Stimulated activated CD4-positive, alpha-beta T cell treated with anti-CD3 and anti-CD28 coated beads, Interleukin-15, amount 100 ng/mL, for 24 hours (primary cell): ENCODE measurements at regions not wholly inside any gene's neighbourhood (a gene's known extent, or its start where the extent isn't known, plus 50 kb on each side); places are given as distances from the start of the nearest gene placed in this dataset.
"Not testable (repeated sequence)": the region's sequence is repeated elsewhere in the genome, so short reads cannot be mapped to it uniquely, and the experiment has no call there.

ENCODE experiments used
- DNase-seq: peaks from one replicate; pipeline ENCODE4 v3.0.0-alpha.2; 2020

- DNase-seq = no peak
These were observed 97.9 kb downstream of the PLCE1 start for GRCh38 chr10:94091649-94092048.

GRCh38 chr10:94092848-94093247, 99.1 kb downstream of the PLCE1 start:
- DNase-seq = no peak

DNA sequence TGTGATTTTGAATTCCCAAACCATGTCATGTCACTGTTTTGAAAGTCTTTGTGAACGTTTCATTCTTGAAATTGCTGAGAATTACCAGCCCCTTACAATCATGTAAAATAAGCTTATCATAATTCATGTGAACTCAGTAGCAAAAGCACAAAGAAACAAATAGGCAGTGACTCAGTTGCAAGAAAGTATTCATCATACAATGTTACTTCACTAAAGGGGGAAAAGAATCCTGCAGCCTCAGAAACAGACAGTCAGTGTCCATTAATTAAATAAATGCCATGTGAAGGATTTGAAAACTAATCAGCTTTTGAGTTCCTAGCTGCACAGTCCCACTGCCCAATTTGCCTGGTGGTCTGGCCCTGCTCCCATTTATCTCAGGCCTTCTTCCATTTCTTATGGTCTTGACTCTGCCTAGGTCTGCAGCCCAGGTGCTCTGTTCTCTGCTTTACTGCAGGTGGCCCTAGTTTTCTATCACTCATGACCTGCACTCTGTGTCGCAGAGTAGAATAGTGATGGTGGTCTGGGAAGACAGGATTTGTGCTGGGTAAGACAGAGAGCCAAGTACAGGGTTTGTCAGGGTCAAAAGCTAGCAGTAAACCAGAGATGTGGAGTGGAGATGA, 99.7 kb downstream of the PLCE1 start:
- no peak for DNase-seq

DNA sequence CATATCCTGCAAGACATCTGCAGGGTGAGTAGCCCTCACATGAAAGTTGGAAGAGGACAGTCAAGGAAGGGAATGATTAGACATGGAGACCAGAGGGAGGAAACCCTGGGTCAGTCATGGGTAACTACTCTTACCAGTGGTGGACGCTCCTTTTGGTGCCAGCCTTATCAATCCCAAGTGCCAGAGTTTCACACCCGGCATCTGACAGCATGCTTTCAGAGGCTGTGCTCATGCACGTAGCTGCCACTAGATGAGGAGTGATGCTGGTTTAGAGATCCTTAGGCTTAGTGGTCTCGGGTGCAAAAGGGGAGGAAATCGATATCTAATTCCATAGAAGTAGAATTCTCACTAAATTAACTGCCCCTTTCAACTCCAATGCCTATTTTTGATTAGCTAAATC, 100.8 kb downstream of the PLCE1 start:
- no peak for DNase-seq

DNA sequence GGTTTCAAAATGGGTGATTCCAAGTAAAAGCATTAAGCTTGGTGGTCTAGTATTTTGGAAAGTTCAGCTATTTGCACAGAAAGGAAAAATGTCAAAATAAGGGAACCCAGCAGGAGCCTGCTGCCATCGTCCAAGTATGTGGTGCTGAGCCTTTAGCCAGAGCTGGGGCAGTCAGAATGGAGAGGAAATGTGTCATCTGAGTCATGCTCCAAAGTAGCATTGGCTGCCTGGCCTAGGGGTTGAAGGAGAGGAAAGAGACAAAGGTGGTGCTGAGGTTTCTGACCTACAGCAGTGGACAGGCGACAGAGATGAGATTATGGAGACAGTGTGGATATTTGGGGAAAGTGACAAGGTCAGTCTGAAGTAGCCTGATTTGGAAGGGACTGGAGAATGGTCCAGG, 103.9 kb downstream of the PLCE1 start:
- no peak for DNase-seq

DNA sequence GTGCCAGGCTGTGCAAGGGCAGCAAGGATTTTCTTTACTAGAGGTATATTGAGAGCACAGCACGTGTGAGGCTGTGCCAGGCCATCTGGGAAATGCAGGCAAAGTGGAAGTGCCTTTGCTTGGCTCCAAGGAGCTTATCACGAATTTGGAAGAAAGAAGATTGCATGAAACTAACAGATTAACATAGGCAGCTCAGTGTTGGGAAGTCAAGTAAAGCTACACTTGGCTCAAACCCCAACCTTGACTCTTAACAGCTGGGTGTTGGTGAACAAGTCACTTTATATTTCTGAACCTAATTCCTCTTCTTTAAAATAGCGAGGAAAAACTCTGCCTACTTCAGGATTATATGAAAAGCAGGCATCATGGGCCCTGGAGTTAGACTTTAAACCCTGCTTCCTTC, 105.2 kb downstream of the PLCE1 start:
- DNase-seq = no peak

DNA sequence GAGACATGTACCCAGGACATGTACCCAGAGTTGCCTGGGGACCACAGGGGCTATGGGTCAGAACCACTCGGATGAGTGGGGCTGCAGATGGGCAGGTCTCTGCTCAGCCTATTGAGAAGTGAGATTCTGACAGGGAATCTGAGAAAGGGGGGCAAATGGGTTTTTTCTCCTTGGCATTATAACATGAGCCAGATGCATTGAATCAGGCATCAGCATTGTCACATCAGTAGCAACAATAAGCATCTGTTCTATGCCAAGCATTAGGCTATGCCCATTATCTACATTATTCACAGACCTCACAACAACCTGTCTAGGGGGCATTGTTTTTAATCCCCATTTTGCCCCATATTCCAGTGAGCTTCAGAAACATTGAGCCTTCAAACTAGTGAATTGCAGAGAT, 108.2 kb downstream of the PLCE1 start:
- DNase-seq = no peak

GRCh38 chr10:94102436-94102835, 108.7 kb downstream of the PLCE1 start:
- DNase-seq = no peak

DNA sequence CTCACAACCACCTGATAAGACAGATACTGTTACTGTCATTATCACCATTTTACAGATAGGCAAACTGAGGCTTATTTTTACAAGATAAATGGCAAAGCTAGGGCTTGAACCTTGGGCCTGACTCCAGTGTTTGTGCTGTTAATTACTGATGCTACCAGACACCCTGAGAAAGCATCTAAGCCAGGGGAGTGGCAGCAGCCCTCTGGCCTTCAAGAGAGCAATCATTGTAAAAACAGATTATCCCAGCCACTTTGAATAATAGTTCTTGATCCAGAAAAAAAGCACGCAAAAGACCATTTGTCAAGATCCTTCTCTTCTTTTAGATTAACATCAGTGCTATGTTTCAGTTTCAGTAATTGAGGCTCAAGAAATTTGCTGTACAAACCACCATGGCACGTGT, 109.5 kb downstream of the PLCE1 start:
- no peak for DNase-seq

GRCh38 chr10:94103801-94104221, 110.1 kb downstream of the PLCE1 start:
- DNase-seq = no peak

- DNase-seq = no peak
These were observed 110.7 kb downstream of the PLCE1 start for GRCh38 chr10:94104316-94105000.

DNA sequence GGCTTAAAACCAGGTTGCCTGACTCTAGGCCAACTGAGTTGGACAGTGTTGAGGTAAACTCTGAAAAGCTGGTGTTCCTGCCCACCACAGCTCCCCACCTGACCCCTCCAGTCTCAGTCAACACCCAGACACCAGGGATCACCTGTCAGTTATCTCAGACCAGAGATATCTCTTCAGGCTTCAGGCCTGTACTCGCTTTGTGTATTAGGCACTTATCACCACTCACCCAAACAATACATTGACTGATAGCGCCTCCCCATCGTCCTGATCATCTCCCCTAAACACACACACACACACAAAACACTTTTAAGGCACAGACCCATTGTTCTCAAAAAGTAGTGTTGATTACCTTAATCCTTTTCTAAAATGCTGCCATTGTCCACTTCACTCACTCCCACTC, 111.5 kb downstream of the PLCE1 start:
- DNase-seq = no peak

DNA sequence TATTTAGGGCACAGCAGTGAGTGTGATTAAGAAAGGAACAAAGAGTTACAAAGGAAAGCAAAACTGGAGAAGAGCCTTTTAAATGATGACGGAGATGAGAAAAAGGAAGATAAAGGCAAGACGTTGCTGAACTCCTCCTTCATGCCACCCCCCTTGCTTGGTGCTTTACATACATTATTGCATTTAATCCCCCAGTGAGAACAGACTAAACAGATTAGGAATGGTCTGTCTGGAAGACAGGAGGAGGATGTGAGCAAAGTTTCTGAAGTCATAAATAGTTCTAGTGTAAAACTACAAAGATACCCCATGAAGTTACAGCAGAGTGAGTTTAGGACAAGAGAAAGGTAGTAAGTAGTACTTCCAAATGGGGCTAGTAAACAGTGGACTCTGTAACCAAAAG, 113.5 kb downstream of the PLCE1 start:
- DNase-seq = no peak

- DNase-seq = no peak
These were observed 114.5 kb downstream of the PLCE1 start for GRCh38 chr10:94108200-94108599.

DNA sequence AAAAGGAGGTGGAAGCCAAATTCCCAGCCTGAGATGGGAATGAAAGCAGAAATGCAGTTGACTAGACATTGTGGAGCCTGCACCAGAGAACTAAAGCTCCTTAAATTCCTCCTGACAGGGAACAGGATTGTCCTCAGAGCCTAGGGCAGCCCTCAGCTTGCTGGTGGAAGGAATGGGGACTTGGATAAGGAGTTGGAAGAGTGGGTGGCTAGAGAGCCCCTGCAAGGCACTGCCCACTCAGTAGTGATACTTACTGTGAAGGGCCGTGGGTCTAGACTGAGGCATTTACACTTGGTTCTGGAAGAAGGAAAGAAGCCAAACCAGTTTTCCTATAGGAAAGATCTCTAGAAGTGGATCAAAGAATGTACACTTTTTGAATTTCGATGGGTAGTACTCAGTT, 117.6 kb downstream of the PLCE1 start:
- no peak for DNase-seq

- no peak for DNase-seq
These were observed 118.6 kb downstream of the PLCE1 start for GRCh38 chr10:94112321-94112720.

- no peak for DNase-seq
These were observed 122.0 kb downstream of the PLCE1 start for GRCh38 chr10:94115725-94116124.

DNA sequence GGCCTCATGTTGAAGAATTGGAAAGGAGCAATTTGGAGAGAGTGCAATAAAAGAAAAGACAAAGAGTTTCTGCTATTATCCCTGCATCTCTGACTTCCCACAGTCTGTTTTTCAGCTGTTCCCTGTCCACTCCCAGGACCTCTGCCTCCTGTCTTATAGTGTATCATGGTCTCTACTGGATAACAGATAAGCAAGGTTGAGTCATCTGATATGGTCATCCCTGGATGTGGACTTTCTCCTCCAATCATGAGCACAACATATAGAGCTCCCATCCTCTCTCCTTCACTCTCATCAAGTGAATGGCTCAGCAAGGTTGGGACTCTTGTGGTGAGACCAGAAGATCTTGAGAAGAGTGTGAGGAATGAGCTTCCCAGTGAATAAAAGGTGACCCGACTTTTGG, 123.1 kb downstream of the PLCE1 start:
- no peak for DNase-seq

GRCh38 chr10:94122211-94122610, 128.5 kb downstream of the PLCE1 start:
- DNase-seq = no peak

- DNase-seq = no peak
These were observed 129.7 kb downstream of the PLCE1 start for GRCh38 chr10:94123258-94123995.

- DNase-seq = not testable (repeated sequence)
These were observed 130.4 kb downstream of the PLCE1 start for GRCh38 chr10:94124147-94124546.

GRCh38 chr10:94125268-94125667, 131.5 kb downstream of the PLCE1 start:
- not testable (repeated sequence) for DNase-seq

GRCh38 chr10:94125856-94126255, 132.1 kb downstream of the PLCE1 start:
- no peak for DNase-seq

GRCh38 chr10:94129393-94130130, 135.8 kb downstream of the PLCE1 start:
- no peak for DNase-seq
